Neural cell (in vitro differentiated cells): ENCODE measurements at regions not wholly inside any gene's neighbourhood (a gene's known extent, or its start where the extent isn't known, plus 50 kb on each side); places are given as distances from the start of the nearest gene placed in this dataset.

Experiments
- H2AFZ ChIP-seq: fragments of 200-600, 300-800 bp; sonication (generic), shearing (Covaris generic); 2 replicates; pipeline ENCODE4 v1.6.0; 2014; ENCODE audit warnings: low read depth, mild to moderate bottlenecking, antibody characterized with exemption, low read length, moderate library complexity
- H3F3A ChIP-seq: fragments of 200-600 bp; shearing (Covaris generic); 2 replicates; pipeline ENCODE4 v1.6.1; 2016; ENCODE audit warnings: mild to moderate bottlenecking, moderate library complexity, mixed read lengths, antibody characterized with exemption, low read length; ENCODE audit not compliant: insufficient read depth, poor library complexity, severe bottlenecking
- H3K27ac ChIP-seq: fragments of 200-600, 300-800 bp; sonication (generic), shearing (Covaris generic); 2 replicates; pipeline ENCODE4 v1.5.1; 2014; ENCODE audit warnings: mild to moderate bottlenecking, low read length, moderate library complexity
- H3K27me3 ChIP-seq: fragments of 300-800, 200-600 bp; sonication (generic), shearing (Covaris generic); 2 replicates; pipeline ENCODE4 v1.6.0; 2014; ENCODE audit warnings: mild to moderate bottlenecking, low read depth, low read length, moderate library complexity; ENCODE audit not compliant: insufficient read depth
- H3K36me3 ChIP-seq: fragments of 300-800, 200-600 bp; sonication (generic), shearing (Covaris generic); 2 replicates; pipeline ENCODE4 v1.5.1; 2014; ENCODE audit warnings: mild to moderate bottlenecking, antibody characterized with exemption, low read length, moderate library complexity; ENCODE audit not compliant: insufficient read depth
- H3K4me2 ChIP-seq: fragments of 300-800, 200-600 bp; sonication (generic), shearing (Covaris generic); 2 replicates; pipeline ENCODE4 v1.6.0; 2014; ENCODE audit warnings: mild to moderate bottlenecking, low read length
- H3K4me3 ChIP-seq: fragments of 300-800, 200-600 bp; sonication (generic), shearing (Covaris generic); 2 replicates; pipeline ENCODE4 v1.5.1; 2014; ENCODE audit warnings: mild to moderate bottlenecking, low read length, moderate library complexity
- H3K79me2 ChIP-seq: fragments of 200-600 bp; shearing (Covaris generic); replicated peaks from 2 replicates; pipeline ENCODE4 v1.6.0; 2014; ENCODE audit warnings: mild to moderate bottlenecking, low read length, moderate library complexity; ENCODE audit not compliant: insufficient read depth
- H3K9ac ChIP-seq: fragments of 300-800, 200-600 bp; sonication (generic), shearing (Covaris generic); 2 replicates; pipeline ENCODE4 v1.6.1; 2016; ENCODE audit warnings: mild to moderate bottlenecking, low read length, mixed read lengths
- H3K9me2 ChIP-seq: fragments of 200-600 bp; shearing (Covaris generic); 2 replicates; pipeline ENCODE4 v1.6.1; 2016; ENCODE audit warnings: mild to moderate bottlenecking, low read length, mixed read lengths; ENCODE audit not compliant: insufficient read depth
- H3K9me3 ChIP-seq: fragments of 200-600, 300-800 bp; sonication (generic), shearing (Covaris generic); 2 replicates; pipeline ENCODE4 v1.6.1; 2016; ENCODE audit warnings: mild to moderate bottlenecking, mixed run types, low read length, moderate library complexity, mixed read lengths
- H4K20me1 ChIP-seq: fragments of 200-600 bp; shearing (Covaris generic); 2 replicates; pipeline ENCODE4 v1.6.1; 2016; ENCODE audit warnings: mild to moderate bottlenecking, mixed run types; ENCODE audit not compliant: insufficient read depth
- EP300 ChIP-seq: fragments of 450-650 bp; conservative IDR thresholded peaks from 2 replicates; pipeline ENCODE4 v1.6.1; 2014; ENCODE audit warnings: antibody characterized with exemption, mild to moderate bottlenecking, moderate library complexity; ENCODE audit not compliant: poor library complexity, severe bottlenecking
- EZH2 ChIP-seq: fragments of 200-600, 300-800 bp; shearing (Covaris generic), sonication (generic); IDR thresholded peaks from 2 replicates; pipeline ENCODE4 v1.6.1; 2014; ENCODE audit warnings: antibody characterized with exemption, low read length, borderline replicate concordance, mild to moderate bottlenecking; ENCODE audit not compliant: insufficient read depth, poor library complexity, severe bottlenecking
- MXI1 ChIP-seq: fragments of 450-650 bp; conservative IDR thresholded peaks from 2 replicates; pipeline ENCODE4 v1.6.1; 2014; ENCODE audit warnings: antibody characterized with exemption, mild to moderate bottlenecking; ENCODE audit not compliant: poor library complexity, severe bottlenecking
- POLR2AphosphoS5 ChIP-seq: IDR thresholded peaks from 2 replicates; pipeline ENCODE4 v1.6.1; 2012
- RAD21 ChIP-seq: fragments of 450-650 bp; conservative IDR thresholded peaks from 2 replicates; pipeline ENCODE4 v1.6.1; 2014; ENCODE audit warnings: antibody characterized with exemption, mild to moderate bottlenecking, moderate library complexity
- REST ChIP-seq: IDR thresholded peaks from 2 replicates; pipeline ENCODE4 v1.6.1; 2012; ENCODE audit warnings: borderline replicate concordance
- SMC3 ChIP-seq: fragments of 450-650 bp; conservative IDR thresholded peaks from 2 replicates; pipeline ENCODE4 v1.6.1; 2014; ENCODE audit warnings: antibody characterized with exemption, mild to moderate bottlenecking, moderate library complexity; ENCODE audit not compliant: poor library complexity
- TAF1 ChIP-seq: IDR thresholded peaks from 2 replicates; pipeline ENCODE4 v1.6.1; 2012; ENCODE audit warnings: low read depth
- TF ChIP-seq, protein P1 (sequence below): fragments of 450-650 bp; IDR thresholded peaks from 2 replicates; pipeline ENCODE4 v1.5.1; 2014; ENCODE audit warnings: antibody characterized with exemption, mild to moderate bottlenecking, moderate library complexity; ENCODE audit not compliant: poor library complexity, severe bottlenecking

DNA sequence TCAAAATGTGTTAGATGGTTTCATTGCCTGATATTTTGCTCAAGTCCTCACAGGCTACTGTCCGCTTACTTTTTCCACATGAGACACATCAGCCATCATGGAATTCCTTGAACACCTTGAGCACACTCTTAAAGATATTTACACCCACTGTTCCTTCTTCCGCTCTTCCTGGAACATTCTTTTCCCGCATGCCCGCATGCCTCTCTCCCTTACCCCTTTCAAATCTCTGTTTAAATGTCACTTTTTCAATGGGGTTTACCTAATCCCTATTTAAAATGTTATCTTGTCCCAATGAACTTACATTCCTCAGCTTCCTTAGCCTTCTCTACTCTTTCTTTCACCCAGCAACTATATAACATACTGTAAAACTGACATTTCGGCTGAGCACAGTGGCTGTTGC is 503.3 kb upstream of the PTCHD4 start:
- H3K9me3 ChIP-seq, result no peaks in the 10 kb centered on the region

DNA sequence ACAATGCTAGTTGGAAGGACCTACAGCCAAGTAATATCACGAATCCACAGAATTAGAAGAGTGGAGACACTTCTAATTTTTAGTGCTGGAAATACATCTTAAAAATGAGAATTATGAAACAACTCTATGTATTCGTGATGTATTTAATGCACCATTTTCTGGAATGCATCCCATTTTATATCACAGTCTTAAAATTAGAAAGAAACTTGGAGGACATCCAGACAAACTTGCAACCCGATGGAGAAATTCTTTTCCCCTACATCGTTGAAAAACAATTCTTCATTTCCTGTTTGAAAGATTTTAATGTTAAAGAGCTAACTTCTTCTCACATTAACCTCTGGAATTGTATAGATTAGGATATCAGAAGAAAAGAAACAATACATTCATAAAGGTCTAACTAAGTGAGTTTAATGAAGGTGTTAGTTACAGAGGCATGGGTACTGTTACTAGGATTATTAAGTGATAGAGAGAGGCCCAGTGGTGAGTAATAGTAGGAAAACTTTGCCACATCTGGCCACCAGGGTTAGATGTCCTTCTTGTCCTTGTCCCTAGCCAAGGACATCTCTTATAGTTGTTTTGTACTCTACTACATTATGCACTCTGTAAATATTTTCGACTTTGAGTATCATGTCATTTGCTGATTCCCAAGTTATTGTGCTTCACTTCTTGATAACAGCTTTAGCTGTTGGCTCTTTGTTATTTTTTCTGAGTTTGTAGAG is 502.4 kb upstream of the PTCHD4 start:
- H3K4me3 ChIP-seq, result no peak overlapping the region
- no peak overlapping the region for H2AFZ ChIP-seq
- no peaks in the 10 kb centered on the region for H3F3A ChIP-seq
- no peaks in the 10 kb centered on the region for H3K79me2 ChIP-seq
- H3K4me2 ChIP-seq, result no peak overlapping the region
- no peak for TF ChIP-seq REST
- no peak for TF ChIP-seq RAD21
- no peak for TF ChIP-seq POLR2AphosphoS5
- TF ChIP-seq, protein P1, sequence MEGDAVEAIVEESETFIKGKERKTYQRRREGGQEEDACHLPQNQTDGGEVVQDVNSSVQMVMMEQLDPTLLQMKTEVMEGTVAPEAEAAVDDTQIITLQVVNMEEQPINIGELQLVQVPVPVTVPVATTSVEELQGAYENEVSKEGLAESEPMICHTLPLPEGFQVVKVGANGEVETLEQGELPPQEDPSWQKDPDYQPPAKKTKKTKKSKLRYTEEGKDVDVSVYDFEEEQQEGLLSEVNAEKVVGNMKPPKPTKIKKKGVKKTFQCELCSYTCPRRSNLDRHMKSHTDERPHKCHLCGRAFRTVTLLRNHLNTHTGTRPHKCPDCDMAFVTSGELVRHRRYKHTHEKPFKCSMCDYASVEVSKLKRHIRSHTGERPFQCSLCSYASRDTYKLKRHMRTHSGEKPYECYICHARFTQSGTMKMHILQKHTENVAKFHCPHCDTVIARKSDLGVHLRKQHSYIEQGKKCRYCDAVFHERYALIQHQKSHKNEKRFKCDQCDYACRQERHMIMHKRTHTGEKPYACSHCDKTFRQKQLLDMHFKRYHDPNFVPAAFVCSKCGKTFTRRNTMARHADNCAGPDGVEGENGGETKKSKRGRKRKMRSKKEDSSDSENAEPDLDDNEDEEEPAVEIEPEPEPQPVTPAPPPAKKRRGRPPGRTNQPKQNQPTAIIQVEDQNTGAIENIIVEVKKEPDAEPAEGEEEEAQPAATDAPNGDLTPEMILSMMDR, result no peak
- TF ChIP-seq TAF1, result no peak
- no peak for TF ChIP-seq SMC3
- TF ChIP-seq EZH2, result no peak
- no peak for TF ChIP-seq MXI1
- no peak for TF ChIP-seq EP300
- no peaks in the 10 kb centered on the region for H3K27me3 ChIP-seq
- no peaks in the 10 kb centered on the region for H3K9me2 ChIP-seq
- H3K9me3 ChIP-seq, result no peaks in the 10 kb centered on the region
- no peaks in the 10 kb centered on the region for H3K36me3 ChIP-seq
- H4K20me1 ChIP-seq, result no peaks in the 10 kb centered on the region
- H3K9ac ChIP-seq, result no peak overlapping the region
- H3K27ac ChIP-seq, result no peak overlapping the region

More for the DNA sequence above, 503.3 kb upstream of the PTCHD4 start:
- Histone ChIP-seq H3K27me3 (no peaks in the 10 kb centered on the region), H3K9ac (no peak overlapping the region), H2AFZ (no peak overlapping the region), H3F3A (no peaks in the 10 kb centered on the region), H3K4me3 (no peak overlapping the region), H4K20me1 (no peaks in the 10 kb centered on the region), H3K27ac (no peak overlapping the region), H3K9me2 (no peaks in the 10 kb centered on the region), H3K4me2 (no peak overlapping the region), H3K79me2 (no peaks in the 10 kb centered on the region), H3K36me3 (no peaks in the 10 kb centered on the region)
- TF ChIP-seq, protein P1, result no peak
